Dedifferentiated amniotic fluid mesenchymal stem cell (primary cell): ENCODE measurements at regions not wholly inside any gene's neighbourhood (a gene's known extent, or its start where the extent isn't known, plus 50 kb on each side); places are given as distances from the start of the nearest gene placed in this dataset.

ENCODE experiments used
- DNase-seq: peaks from one replicate; pipeline ENCODE4 v3.0.0-alpha.2; 2016; ENCODE audit errors: extremely low spot score

GRCh38 chr3:99212969-99213368 lies 311.5 kb upstream of the DCBLD2 start:
- DNase-seq: no peak

- DNase-seq: no peak
These were observed 309.8 kb upstream of the DCBLD2 start for GRCh38 chr3:99211309-99211708.

GRCh38 chr3:99199021-99199420 lies 297.5 kb upstream of the DCBLD2 start:
- DNase-seq: peak; percentile 5

- peak; percentile 11 for DNase-seq
These were observed 289.7 kb upstream of the DCBLD2 start for GRCh38 chr3:99191186-99191585.

- no peak for DNase-seq
These were observed 287.4 kb upstream of the DCBLD2 start for GRCh38 chr3:99188936-99189335.

- peak; percentile 4 for DNase-seq
These were observed 284.5 kb upstream of the DCBLD2 start for GRCh38 chr3:99186016-99186415.

- no peak for DNase-seq
These were observed 274.9 kb upstream of the DCBLD2 start for GRCh38 chr3:99176169-99176964.

GRCh38 chr3:99175276-99175812 lies 273.8 kb upstream of the DCBLD2 start:
- peak; percentile 13 for DNase-seq

- peak; percentile 81 for DNase-seq
These were observed 271.5 kb upstream of the DCBLD2 start for GRCh38 chr3:99172736-99173657.

GRCh38 chr3:99171800-99172199 lies 270.3 kb upstream of the DCBLD2 start:
- peak; percentile 4 for DNase-seq

- peak; percentile 6 for DNase-seq
These were observed 269.5 kb upstream of the DCBLD2 start for GRCh38 chr3:99170867-99171517.

- DNase-seq: peak; percentile 60
These were observed 265.6 kb upstream of the DCBLD2 start for GRCh38 chr3:99167071-99167470.

- no peak for DNase-seq
These were observed 261.8 kb upstream of the DCBLD2 start for GRCh38 chr3:99163314-99163713.

GRCh38 chr3:99159220-99159762 lies 257.8 kb upstream of the DCBLD2 start:
- DNase-seq: peak; percentile 12

GRCh38 chr3:99145031-99145430 lies 243.5 kb upstream of the DCBLD2 start:
- DNase-seq: no peak

- DNase-seq: no peak
These were observed 242.0 kb upstream of the DCBLD2 start for GRCh38 chr3:99143493-99143892.

GRCh38 chr3:99134986-99135385 lies 233.5 kb upstream of the DCBLD2 start:
- no peak for DNase-seq

- no peak for DNase-seq
These were observed 230.4 kb upstream of the DCBLD2 start for GRCh38 chr3:99131876-99132275.

GRCh38 chr3:99128725-99129505 lies 227.4 kb upstream of the DCBLD2 start:
- peak; percentile 93 for DNase-seq

- no peak for DNase-seq
These were observed 226.7 kb upstream of the DCBLD2 start for GRCh38 chr3:99128235-99128634.

- DNase-seq: no peak
These were observed 224.8 kb upstream of the DCBLD2 start for GRCh38 chr3:99126316-99126715.
